Sigmoid colon (tissue), 6 donors: ENCODE measurements at regions not wholly inside any gene's neighbourhood (a gene's known extent, or its start where the extent isn't known, plus 50 kb on each side); places are given as distances from the start of the nearest gene placed in this dataset.

ENCODE experiments used
- DNase-seq: peaks from one replicate; pipeline ENCODE4 v3.0.0-alpha.2; 2019
- H3K27ac ChIP-seq, 4 donors: fragments of 200-600 bp; sonication (generic); one replicate each; pipeline ENCODE4 v1.5.1; 2016 to 2019; ENCODE audit warnings: mild to moderate bottlenecking in 1 of 4
- H3K27me3 ChIP-seq, 3 donors: fragments of 200-600 bp; sonication (generic); one replicate each; pipeline ENCODE4 v1.5.1; 2019; ENCODE audit warnings: mild to moderate bottlenecking in 1 of 3
- H3K36me3 ChIP-seq, 4 donors: fragments of 200-600 bp; sonication (generic); one replicate each; pipeline ENCODE4 v1.5.1; 2016 to 2019
- H3K4me1 ChIP-seq, 4 donors: fragments of 200-600 bp; sonication (generic); one replicate each; pipeline ENCODE4 v1.5.1; 2017 to 2019
- H3K4me3 ChIP-seq, 4 donors: fragments of 200-600 bp; sonication (generic); one replicate each; pipeline ENCODE4 v1.5.1; 2017 to 2019; ENCODE audit warnings: mild to moderate bottlenecking in 2 of 4, moderate library complexity in 1 of 4
- H3K9me3 ChIP-seq, 4 donors: fragments of 200-600 bp in 3 of 4; sonication (generic) in 3 of 4; one replicate each; pipeline versions ENCODE4 v1.5.1 to v1.6.1; 2013 to 2019
- CTCF ChIP-seq, 4 experiments: fragments of 450-650 bp in 3 of 4; fragments of 200-600 bp in 1 of 4; IDR thresholded peaks; one replicate each; pipeline ENCODE4 v1.5.1; 2016 to 2019; ENCODE audit warnings: antibody characterized with exemption in 4 of 4, mild to moderate bottlenecking in 3 of 4, moderate library complexity in 2 of 4
- EP300 ChIP-seq, 4 donors: sonication (generic); formaldehyde crosslinking; IDR thresholded peaks; one replicate each; pipeline ENCODE4 v1.6.1; 2017; ENCODE audit warnings: antibody characterized with exemption in 4 of 4
- POLR2A ChIP-seq, 2 donors: fragments of 450-650 bp; IDR thresholded peaks; one replicate each; pipeline ENCODE4 v1.6.1; 2016; ENCODE audit warnings: antibody characterized with exemption in 2 of 2, mild to moderate bottlenecking in 2 of 2, moderate library complexity in 2 of 2
- POLR2AphosphoS5 ChIP-seq, 4 donors: sonication (generic); formaldehyde crosslinking; IDR thresholded peaks; one replicate each; pipeline ENCODE4 v1.6.1; 2017; ENCODE audit warnings: antibody characterized with exemption in 4 of 4
- WGBS, 2 donors: extraction: QIAGEN DNeasy Blood & Tissue Kit; methylation state at CpG; one replicate each; pipeline ENCODE4 v1.1.7; 2013; 5-methylcytosine and 5-hydroxymethylcytosine counted together
- intact Hi-C: fragments of 100-400 bp; cut with DNase I; formaldehyde crosslinking; loops from one replicate; pipeline ENCODE4 v1.15.1; 2023
- donor health status: healthy with polysubstance abuse.
- donor health status: healthy.

GRCh38 chr10:44028384-44029137 is 356.3 kb downstream of the CXCL12 start:
- Histone ChIP-seq H3K4me3 (no peak overlapping the region), H3K27ac (no peak overlapping the region), H3K9me3 (no peaks in the 10 kb centered on the region), H3K4me1 (peaks cover 0 to 8% (median 5%) of the 10 kb centered on the region in 4 donors), H3K27me3 (no peaks in the 10 kb centered on the region), H3K36me3 (no peaks in the 10 kb centered on the region)
- DNase-seq, result no peak
- 84 to 89% methylated on average over 11 of the region's 11 CpGs for WGBS, 2 donors
- intact Hi-C loops, result no loop called here
- no peak for TF ChIP-seq CTCF (IDR thresholded peaks at IDR 0.05)
- TF ChIP-seq POLR2A (IDR thresholded peaks at IDR 0.05), result no peak
- no peak for TF ChIP-seq POLR2AphosphoS5 (IDR thresholded peaks at IDR 0.05)
- no peak for TF ChIP-seq EP300 (IDR thresholded peaks at IDR 0.05)

- no peak for TF ChIP-seq POLR2AphosphoS5 (IDR thresholded peaks at IDR 0.05)
- no peak for TF ChIP-seq CTCF (IDR thresholded peaks at IDR 0.05)
- no peak for TF ChIP-seq POLR2A (IDR thresholded peaks at IDR 0.05)
- TF ChIP-seq EP300 (IDR thresholded peaks at IDR 0.05), result no peak
- H3K27me3 ChIP-seq, result no peaks in the 10 kb centered on the region
- intact Hi-C loops, result no loop called here
- WGBS, 2 donors, result 55 to 78% methylated on average over 6 of the region's 6 CpGs
- no peaks in the 10 kb centered on the region for H3K36me3 ChIP-seq
- no peak overlapping the region for H3K4me3 ChIP-seq
- H3K9me3 ChIP-seq, result no peaks in the 10 kb centered on the region
- DNase-seq, result no peak
- no peaks in the 10 kb centered on the region for H3K4me1 ChIP-seq
- H3K27ac ChIP-seq, result no peak overlapping the region
Observed at GRCh38 chr10:44024356-44025116, 360.4 kb downstream of the CXCL12 start.

GRCh38 chr10:44023517-44023916 is 361.4 kb downstream of the CXCL12 start:
- intact Hi-C loops, result no loop called here
- Histone ChIP-seq H3K27ac (no peak overlapping the region), H3K27me3 (no peaks in the 10 kb centered on the region), H3K36me3 (no peaks in the 10 kb centered on the region), H3K9me3 (no peaks in the 10 kb centered on the region), H3K4me1 (no peaks in the 10 kb centered on the region), H3K4me3 (no peak overlapping the region)
- WGBS, 2 donors, result 86% methylated on average over 5 of the region's 5 CpGs
- no peak for TF ChIP-seq CTCF (IDR thresholded peaks at IDR 0.05)
- TF ChIP-seq POLR2AphosphoS5 (IDR thresholded peaks at IDR 0.05), result no peak
- TF ChIP-seq EP300 (IDR thresholded peaks at IDR 0.05), result no peak
- TF ChIP-seq POLR2A (IDR thresholded peaks at IDR 0.05), result no peak
- no peak for DNase-seq

GRCh38 chr10:44022203-44022602 is 362.7 kb downstream of the CXCL12 start:
- no peak overlapping the region for H3K4me3 ChIP-seq
- no peaks in the 10 kb centered on the region for H3K36me3 ChIP-seq
- intact Hi-C loops, result no loop called here
- no peaks in the 10 kb centered on the region for H3K27me3 ChIP-seq
- no peak for DNase-seq
- no peaks in the 10 kb centered on the region for H3K9me3 ChIP-seq
- H3K27ac ChIP-seq, result no peak overlapping the region
- peaks cover 0 to 7% (median 0%) of the 10 kb centered on the region in 4 donors for H3K4me1 ChIP-seq
- TF ChIP-seq POLR2A (IDR thresholded peaks at IDR 0.05) (no peak), CTCF (IDR thresholded peaks at IDR 0.05) (no peak), EP300 (IDR thresholded peaks at IDR 0.05) (no peak), POLR2AphosphoS5 (IDR thresholded peaks at IDR 0.05) (no peak)
- WGBS, 2 donors, result 85 to 95% methylated on average over 1 of the region's 1 CpG
